GM12878 (cell line): ENCODE measurements at regions not wholly inside any gene's neighbourhood (a gene's known extent, or its start where the extent isn't known, plus 50 kb on each side); places are given as distances from the start of the nearest gene placed in this dataset.

Experiments
- ATAC-seq: fragments of 200-7000 bp; cut with Tn5 transposase; 3 replicates; pipeline ENCODE4 v1.9.1; 2020; ENCODE audit warnings: mild to moderate bottlenecking, moderate library complexity
- BruUV-seq: library from RNA; stranded (reverse); fragments of 400-500 nt; replicated peaks from 2 replicates; lab custom pipeline; 2021; lab: Mats Ljungman, UMichigan
- CTCF ChIA-PET: fragments of 300-600 bp; sonication (Branson Sonifier 250); formaldehyde crosslinking; extraction: SDS; loops from one replicate; lab custom pipeline; 2021; ENCODE audit warnings: inconsistent platforms; lab: Yijun Ruan, JAX
- POLR2A ChIA-PET: fragments of 350-600 bp; formaldehyde crosslinking; extraction: SDS; loops from one replicate; lab custom pipeline; 2021; ENCODE audit warnings: inconsistent platforms; lab: Charles Lee
- RAD21 ChIA-PET: fragments of 300-600 bp; sonication (Branson Sonifier 250); formaldehyde crosslinking; loops from one replicate; lab custom pipeline; 2023; ENCODE audit warnings: antibody characterized with exemption; ENCODE audit not compliant: unreplicated experiment; lab: Charles Lee
- SMC1A ChIA-PET: fragments of 300-600 bp; sonication (Branson Sonifier 250); formaldehyde crosslinking; loops from one replicate; lab custom pipeline; 2023; ENCODE audit not compliant: unreplicated experiment, uncharacterized antibody; lab: Charles Lee
- DNase-seq: peaks from one replicate; pipeline ENCODE4 v3.0.0-alpha.2; 2011; ENCODE audit warnings: low read depth, low spot score
- FAIRE-seq: peaks from 3 replicates; lab custom pipeline; 2011; peaks lifted over from hg19 to GRCh38; lab: Jason Lieb, UNC
- H2AFZ ChIP-seq: 2 replicates; pipeline ENCODE4 v1.6.0; 2011; ENCODE audit warnings: low read depth, low read length, control low read depth; ENCODE audit not compliant: control insufficient read depth
- H3K27ac ChIP-seq: 2 replicates; pipeline ENCODE4 v1.5.1; 2011; ENCODE audit warnings: control low read depth; ENCODE audit not compliant: control insufficient read depth, insufficient read depth
- H3K27me3 ChIP-seq, 2 experiments: replicated peaks in 1 of 2; 2 replicates each; pipeline versions ENCODE4 v1.6.0 to v1.6.1; 2011; ENCODE audit warnings: low read length in 1 of 2; ENCODE audit not compliant: control insufficient read depth in 2 of 2, insufficient read depth in 2 of 2
- H3K36me3 ChIP-seq, 2 experiments: 2 replicates each; pipeline ENCODE4 v1.5.1; 2011; ENCODE audit warnings: low read length in 1 of 2; ENCODE audit not compliant: control insufficient read depth in 2 of 2, insufficient read depth in 2 of 2
- H3K4me1 ChIP-seq: 2 replicates; pipeline ENCODE4 v1.6.1; 2011; ENCODE audit warnings: mild to moderate bottlenecking, low read length, moderate library complexity, mixed read lengths; ENCODE audit not compliant: control insufficient read depth, insufficient read depth
- H3K4me2 ChIP-seq: 2 replicates; pipeline ENCODE4 v1.6.0; 2011; ENCODE audit warnings: control low read depth; ENCODE audit not compliant: control insufficient read depth, insufficient read depth
- H3K4me3 ChIP-seq: fragments of 200-600 bp; sonication (generic); 2 replicates; pipeline ENCODE4 v1.5.1; 2016
- H3K79me2 ChIP-seq: 2 replicates; pipeline ENCODE4 v1.6.0; 2011; ENCODE audit warnings: low read length; ENCODE audit not compliant: control insufficient read depth, insufficient read depth
- H3K9ac ChIP-seq: 2 replicates; pipeline ENCODE4 v1.8.0; 2011; ENCODE audit warnings: low read length, control low read depth, mixed read lengths; ENCODE audit not compliant: control insufficient read depth, insufficient read depth
- H3K9me3 ChIP-seq: replicated peaks from 3 replicates; pipeline ENCODE4 v1.5.1; 2011; ENCODE audit warnings: mild to moderate bottlenecking, low read length; ENCODE audit not compliant: control insufficient read depth, insufficient read depth
- H4K20me1 ChIP-seq: 2 replicates; pipeline ENCODE4 v1.6.0; 2011; ENCODE audit not compliant: control insufficient read depth, insufficient read depth
- REST ChIP-seq: IDR thresholded peaks from 2 replicates; pipeline ENCODE4 v1.6.1; 2012; ENCODE audit warnings: mild to moderate bottlenecking, low read depth, low read length
- WGBS: methylation state at CpG from one replicate; pipeline ENCODE4 v1.1.6; 2016; ENCODE audit warnings: low lambda C conversion rate; ENCODE audit not compliant: insufficient replicate concordance, insufficient coverage; ENCODE audit errors: missing lambda C conversion rate; 5-methylcytosine and 5-hydroxymethylcytosine counted together
- in situ Hi-C: fragments of 300-500 bp; cut with MboI; formaldehyde crosslinking; loops from 9 replicates; pipeline ENCODE4 v1.14.3; 2018; ENCODE audit warnings: mixed read lengths
- intact Hi-C: fragments of 100-400 bp; cut with micrococcal nuclease; formaldehyde crosslinking; loops from one replicate; pipeline ENCODE4 v1.14.2; 2022; ENCODE audit not compliant: unreplicated experiment

GRCh38 chr10:7506571-7506970 is 95.7 kb upstream of the SFMBT2 start:
- in situ Hi-C loops: no loop called here
- CTCF ChIA-PET: interaction anchor here (1.0 kb wide), 1 partner anchor 19 kb away, joined by 3 read pairs; no protein-coding TSS in a partner anchor

More at GRCh38 chr10:7506571-7506970, 95.7 kb upstream of the SFMBT2 start:
- SMC1A ChIA-PET: interaction anchor here (0.9 to 1.1 kb wide), 3 partner anchors 9 to 13 kb away, joined by 3 read pairs; no protein-coding TSS in a partner anchor
- Histone ChIP-seq H3K4me1 (peaks cover 8% of the 10 kb centered on the region), H3K9me3 (peaks cover 9% of the 10 kb centered on the region; the same call in 2 of the 3 replicates), H3K4me2 (no peak overlapping the region), H4K20me1 (no peaks in the 10 kb centered on the region), H3K36me3 (no peaks in the 10 kb centered on the region), H3K27me3 (no peaks in the 10 kb centered on the region), H3K79me2 (no peaks in the 10 kb centered on the region), H3K4me3 (no peak overlapping the region), H2AFZ (no peak overlapping the region), H3K27ac (no peak overlapping the region), H3K9ac (no peak overlapping the region)
- intact Hi-C loops: no loop called here
- TF ChIP-seq REST: no peak
- RAD21 ChIA-PET: interaction anchor here (1.2 kb wide), 1 partner anchor 13 kb away, joined by 3 read pairs; no protein-coding TSS in a partner anchor
- FAIRE-seq (no peak), DNase-seq (no peak), ATAC-seq (0 out of 3 replicates have a peak, but pooled peaks have one; percentile 19)
- 83% methylated on average over 3 of the region's 3 CpGs for WGBS
- BruUV-seq: no TSS peak
- POLR2A ChIA-PET: interaction anchor here (0.6 to 1.4 kb wide), 2 partner anchors 11 to 14 kb away, joined by 5 read pairs; no protein-coding TSS in a partner anchor
